GM23338 (cell line): ENCODE measurements at regions not wholly inside any gene's neighbourhood (a gene's known extent, or its start where the extent isn't known, plus 50 kb on each side); places are given as distances from the start of the nearest gene placed in this dataset.
A peak's percentile ranks its signal among the peaks of the same experiment; 100 is the strongest.

Source experiments
- ATAC-seq: fragments of 200-7000 bp; cut with Tn5 transposase; 3 replicates; pipeline ENCODE4 v1.9.1; 2020
- DNase-seq: peaks from one replicate; pipeline ENCODE4 v3.0.0-alpha.2; 2015; ENCODE audit warnings: low spot score
- H2AFZ ChIP-seq: fragments of 200-600 bp; sonication (generic); 2 replicates; pipeline ENCODE4 v1.8.0; 2016; ENCODE audit warnings: antibody characterized with exemption, mild to moderate bottlenecking, moderate library complexity
- H3F3A ChIP-seq: fragments of 200-600 bp; sonication (generic); replicated peaks from 2 replicates; pipeline ENCODE4 v1.8.0; 2017; ENCODE audit warnings: antibody characterized with exemption, mixed run types, low read depth
- H3K27ac ChIP-seq: fragments of 200-600 bp; sonication (generic); 2 replicates; pipeline ENCODE4 v1.6.1; 2016; ENCODE audit warnings: low read depth
- H3K27me3 ChIP-seq: fragments of 200-600 bp; sonication (generic); 2 replicates; pipeline ENCODE4 v1.8.0; 2016; ENCODE audit warnings: mild to moderate bottlenecking, mixed run types, moderate library complexity; ENCODE audit not compliant: insufficient read depth
- H3K36me3 ChIP-seq: fragments of 200-600 bp; sonication (generic); 2 replicates; pipeline ENCODE4 v1.8.0; 2016; ENCODE audit warnings: mild to moderate bottlenecking; ENCODE audit not compliant: insufficient read depth
- H3K4me1 ChIP-seq: fragments of 200-600 bp; sonication (generic); 2 replicates; pipeline ENCODE4 v1.8.0; 2016; ENCODE audit warnings: mild to moderate bottlenecking, moderate library complexity; ENCODE audit not compliant: insufficient read depth
- H3K4me2 ChIP-seq: fragments of 200-600 bp; sonication (generic); 2 replicates; pipeline ENCODE4 v1.7.1; 2017; ENCODE audit warnings: mixed run types
- H3K4me3 ChIP-seq: fragments of 200-600 bp; sonication (generic); 2 replicates; pipeline ENCODE4 v1.6.1; 2016; ENCODE audit warnings: mixed run types
- H3K79me2 ChIP-seq: fragments of 200-600 bp; sonication (generic); replicated peaks from 2 replicates; pipeline ENCODE4 v1.8.0; 2017; ENCODE audit warnings: mild to moderate bottlenecking; ENCODE audit not compliant: insufficient read depth
- H3K9me2 ChIP-seq: fragments of 200-600 bp; sonication (generic); 2 replicates; pipeline ENCODE4 v1.8.0; 2017; ENCODE audit not compliant: insufficient read depth
- H4K20me1 ChIP-seq: fragments of 200-600 bp; sonication (generic); replicated peaks from 2 replicates; pipeline ENCODE4 v1.8.0; 2017; ENCODE audit warnings: mild to moderate bottlenecking; ENCODE audit not compliant: insufficient read depth
- H3K27ac Mint-ChIP-seq: 2 replicates; pipeline ENCODE4 v1.8.0; 2020; ENCODE audit warnings: inconsistent platforms, mild to moderate bottlenecking, moderate library complexity, mixed read lengths
- H3K27me3 Mint-ChIP-seq: 3 replicates; pipeline ENCODE4 v1.8.0; 2022; ENCODE audit warnings: low read depth, mild to moderate bottlenecking, moderate library complexity, mixed read lengths, inconsistent platforms; ENCODE audit not compliant: insufficient read depth, poor library complexity
- H3K36me3 Mint-ChIP-seq: 3 replicates; pipeline ENCODE4 v1.8.0; 2021; ENCODE audit warnings: low read depth, mild to moderate bottlenecking, inconsistent platforms, moderate library complexity, mixed read lengths
- H3K4me1 Mint-ChIP-seq: 3 replicates; pipeline ENCODE4 v1.8.0; 2020; ENCODE audit warnings: mild to moderate bottlenecking, inconsistent platforms, mixed read lengths
- H3K4me3 Mint-ChIP-seq: 3 replicates; pipeline ENCODE4 v1.8.0; 2021; ENCODE audit warnings: moderate library complexity, mild to moderate bottlenecking, inconsistent platforms, mixed read lengths
- H3K9me3 Mint-ChIP-seq: 3 replicates; pipeline ENCODE4 v1.8.0; 2020; ENCODE audit warnings: moderate library complexity, mild to moderate bottlenecking, inconsistent platforms, mixed read lengths
- CREB1 ChIP-seq: fragments of 250-450 bp; sonication (Bioruptor Pico); IDR thresholded peaks from 2 replicates; pipeline ENCODE4 v1.5.0; 2020; ENCODE audit warnings: low read depth, mild to moderate bottlenecking, moderate library complexity
- ETS1 ChIP-seq: IDR thresholded peaks from 2 replicates; pipeline ENCODE4 v1.6.1; 2016; ENCODE audit warnings: antibody characterized with exemption
- EZH2 ChIP-seq: fragments of 200-600 bp; sonication (generic); IDR thresholded peaks from one replicate; pipeline ENCODE4 v1.8.0; 2017; ENCODE audit warnings: antibody characterized with exemption, mild to moderate bottlenecking, low read depth; ENCODE audit not compliant: unreplicated experiment
- EZH2phosphoT487 ChIP-seq: fragments of 200-600 bp; sonication (generic); IDR thresholded peaks from one replicate; pipeline ENCODE4 v1.8.1; 2018; ENCODE audit warnings: antibody characterized with exemption; ENCODE audit not compliant: unreplicated experiment
- NANOG ChIP-seq: IDR thresholded peaks from 2 replicates; pipeline ENCODE4 v1.6.1; 2016; ENCODE audit warnings: antibody characterized with exemption, borderline replicate concordance
- POLR2AphosphoS5 ChIP-seq: IDR thresholded peaks from 2 replicates; pipeline ENCODE4 v1.6.1; 2016; ENCODE audit warnings: antibody characterized with exemption, low read depth
- STAT1 ChIP-seq: IDR thresholded peaks from one replicate; pipeline ENCODE4 v1.6.1; 2016; ENCODE audit warnings: antibody characterized with exemption; ENCODE audit not compliant: unreplicated experiment
- ZNF331 ChIP-seq: fragments of 250-450 bp; sonication (Bioruptor Pico); IDR thresholded peaks from 2 replicates; pipeline ENCODE4 v1.5.0; 2020; ENCODE audit warnings: low read depth, mild to moderate bottlenecking, moderate library complexity
- TF ChIP-seq, protein P1 (sequence below): IDR thresholded peaks from one replicate; pipeline ENCODE4 v1.6.1; 2018; ENCODE audit warnings: antibody characterized with exemption; ENCODE audit not compliant: unreplicated experiment
- TF ChIP-seq, protein P2 (sequence below), 2 experiments: fragments of 200-600 bp in 1 of 2; sonication (generic) in 1 of 2; conservative IDR thresholded peaks; 2 replicates each; pipeline versions ENCODE4 v1.5.1 to v1.6.1; 2016 to 2017; ENCODE audit warnings: antibody characterized with exemption in 2 of 2, low read depth in 2 of 2, mild to moderate bottlenecking in 2 of 2, moderate library complexity in 1 of 2

GRCh38 chr10:25724241-25724640, 209.8 kb upstream of the MYO3A start (continued):
- TF ChIP-seq, protein P1, sequence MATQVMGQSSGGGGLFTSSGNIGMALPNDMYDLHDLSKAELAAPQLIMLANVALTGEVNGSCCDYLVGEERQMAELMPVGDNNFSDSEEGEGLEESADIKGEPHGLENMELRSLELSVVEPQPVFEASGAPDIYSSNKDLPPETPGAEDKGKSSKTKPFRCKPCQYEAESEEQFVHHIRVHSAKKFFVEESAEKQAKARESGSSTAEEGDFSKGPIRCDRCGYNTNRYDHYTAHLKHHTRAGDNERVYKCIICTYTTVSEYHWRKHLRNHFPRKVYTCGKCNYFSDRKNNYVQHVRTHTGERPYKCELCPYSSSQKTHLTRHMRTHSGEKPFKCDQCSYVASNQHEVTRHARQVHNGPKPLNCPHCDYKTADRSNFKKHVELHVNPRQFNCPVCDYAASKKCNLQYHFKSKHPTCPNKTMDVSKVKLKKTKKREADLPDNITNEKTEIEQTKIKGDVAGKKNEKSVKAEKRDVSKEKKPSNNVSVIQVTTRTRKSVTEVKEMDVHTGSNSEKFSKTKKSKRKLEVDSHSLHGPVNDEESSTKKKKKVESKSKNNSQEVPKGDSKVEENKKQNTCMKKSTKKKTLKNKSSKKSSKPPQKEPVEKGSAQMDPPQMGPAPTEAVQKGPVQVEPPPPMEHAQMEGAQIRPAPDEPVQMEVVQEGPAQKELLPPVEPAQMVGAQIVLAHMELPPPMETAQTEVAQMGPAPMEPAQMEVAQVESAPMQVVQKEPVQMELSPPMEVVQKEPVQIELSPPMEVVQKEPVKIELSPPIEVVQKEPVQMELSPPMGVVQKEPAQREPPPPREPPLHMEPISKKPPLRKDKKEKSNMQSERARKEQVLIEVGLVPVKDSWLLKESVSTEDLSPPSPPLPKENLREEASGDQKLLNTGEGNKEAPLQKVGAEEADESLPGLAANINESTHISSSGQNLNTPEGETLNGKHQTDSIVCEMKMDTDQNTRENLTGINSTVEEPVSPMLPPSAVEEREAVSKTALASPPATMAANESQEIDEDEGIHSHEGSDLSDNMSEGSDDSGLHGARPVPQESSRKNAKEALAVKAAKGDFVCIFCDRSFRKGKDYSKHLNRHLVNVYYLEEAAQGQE = no peak
- TF ChIP-seq POLR2AphosphoS5 = no peak
- no peak for TF ChIP-seq EZH2phosphoT487

GRCh38 chr10:25725917-25726716, 207.9 kb upstream of the MYO3A start:
- peaks cover 9% of the 10 kb centered on the region for H3K27me3 Mint-ChIP-seq
- H3K4me2 ChIP-seq = no peak overlapping the region
- no peak overlapping the region for H3K4me3 ChIP-seq
- no peak overlapping the region for H3K27ac Mint-ChIP-seq
- no peak overlapping the region for H3K27ac ChIP-seq
- H3K79me2 ChIP-seq = no peaks in the 10 kb centered on the region
- peaks cover 4% of the 10 kb centered on the region; the same call in 2 of the 3 replicates for H3K9me3 Mint-ChIP-seq
- H3F3A ChIP-seq = 0 out of 2 replicates have a peak, but pooled peaks cover 2% of the 10 kb centered on the region
- H3K36me3 ChIP-seq = no peaks in the 10 kb centered on the region
- 0 out of 2 replicates have a peak overlapping the region, but pooled peaks have one; percentile 2 for H2AFZ ChIP-seq
- DNase-seq (peak; percentile 92), ATAC-seq (peak; percentile 87)
- H3K4me1 Mint-ChIP-seq = peaks cover 18% of the 10 kb centered on the region; the same call in 2 of the 3 replicates
- H4K20me1 ChIP-seq = no peaks in the 10 kb centered on the region
- peaks cover 9% of the 10 kb centered on the region for H3K4me1 ChIP-seq
- no peak overlapping the region for H3K4me3 Mint-ChIP-seq
- no peaks in the 10 kb centered on the region for H3K27me3 ChIP-seq
- no peaks in the 10 kb centered on the region for H3K9me2 ChIP-seq
- no peak for TF ChIP-seq EZH2phosphoT487
- TF ChIP-seq, protein P2, sequence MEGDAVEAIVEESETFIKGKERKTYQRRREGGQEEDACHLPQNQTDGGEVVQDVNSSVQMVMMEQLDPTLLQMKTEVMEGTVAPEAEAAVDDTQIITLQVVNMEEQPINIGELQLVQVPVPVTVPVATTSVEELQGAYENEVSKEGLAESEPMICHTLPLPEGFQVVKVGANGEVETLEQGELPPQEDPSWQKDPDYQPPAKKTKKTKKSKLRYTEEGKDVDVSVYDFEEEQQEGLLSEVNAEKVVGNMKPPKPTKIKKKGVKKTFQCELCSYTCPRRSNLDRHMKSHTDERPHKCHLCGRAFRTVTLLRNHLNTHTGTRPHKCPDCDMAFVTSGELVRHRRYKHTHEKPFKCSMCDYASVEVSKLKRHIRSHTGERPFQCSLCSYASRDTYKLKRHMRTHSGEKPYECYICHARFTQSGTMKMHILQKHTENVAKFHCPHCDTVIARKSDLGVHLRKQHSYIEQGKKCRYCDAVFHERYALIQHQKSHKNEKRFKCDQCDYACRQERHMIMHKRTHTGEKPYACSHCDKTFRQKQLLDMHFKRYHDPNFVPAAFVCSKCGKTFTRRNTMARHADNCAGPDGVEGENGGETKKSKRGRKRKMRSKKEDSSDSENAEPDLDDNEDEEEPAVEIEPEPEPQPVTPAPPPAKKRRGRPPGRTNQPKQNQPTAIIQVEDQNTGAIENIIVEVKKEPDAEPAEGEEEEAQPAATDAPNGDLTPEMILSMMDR (conservative IDR thresholded peaks at IDR 0.05; ENCODE audit: low read depth in 2 of 2) = peak; percentile 81 to 82
- no peaks in the 10 kb centered on the region for H3K36me3 Mint-ChIP-seq

GRCh38 chr10:25738776-25739175, 195.3 kb upstream of the MYO3A start:
- Histone ChIP-seq H3K79me2 (no peaks in the 10 kb centered on the region), H3K36me3 (no peaks in the 10 kb centered on the region), H2AFZ (no peak overlapping the region), H3K9me2 (peaks cover 3% of the 10 kb centered on the region; the same call in 1 of the 2 replicates), H3K4me1 (no peaks in the 10 kb centered on the region), H3K4me3 (no peak overlapping the region), H3K4me2 (no peak overlapping the region), H3K27ac (no peak overlapping the region), H3F3A (no peaks in the 10 kb centered on the region), H4K20me1 (no peaks in the 10 kb centered on the region), H3K27me3 (no peaks in the 10 kb centered on the region)
- DNase-seq = no peak
- ATAC-seq = no peak
- Mint-ChIP-seq H3K4me3 (no peak overlapping the region), H3K36me3 (no peaks in the 10 kb centered on the region), H3K27me3 (no peaks in the 10 kb centered on the region), H3K9me3 (no peaks in the 10 kb centered on the region), H3K27ac (no peak overlapping the region), H3K4me1 (no peaks in the 10 kb centered on the region)
- TF ChIP-seq NANOG = no peak
- no peak for TF ChIP-seq STAT1
- no peak for TF ChIP-seq ETS1
- no peak for TF ChIP-seq CREB1
- TF ChIP-seq, protein P2 (conservative IDR thresholded peaks at IDR 0.05; ENCODE audit: low read depth in 2 of 2) = no peak
- no peak for TF ChIP-seq ZNF331 (CRISPR knock-in tag)
- no peak for TF ChIP-seq EZH2phosphoT487
- no peak for TF ChIP-seq EZH2
